HepG2 (cell line): ENCODE measurements at regions not wholly inside any gene's neighbourhood (a gene's known extent, or its start where the extent isn't known, plus 50 kb on each side); places are given as distances from the start of the nearest gene placed in this dataset.

Experiments
- CC2D1A ChIP-seq: sonication (generic); formaldehyde crosslinking; IDR thresholded peaks from 2 replicates; pipeline ENCODE4 v1.8.1; 2023; ENCODE audit warnings: mild to moderate bottlenecking, missing genetic modification reagents
- ESRRA ChIP-seq: sonication (generic); formaldehyde crosslinking; IDR thresholded peaks from 2 replicates; pipeline ENCODE4 v1.5.1; 2020; ENCODE audit warnings: mild to moderate bottlenecking, low read depth, missing genetic modification reagents
- FOXA1 ChIP-seq, 2 experiments: fragments of 450-650 bp in 1 of 2; sonication (generic) in 1 of 2; formaldehyde crosslinking in 1 of 2; IDR thresholded peaks; 2 replicates each; pipeline versions ENCODE4 v1.4.0 to v1.6.1; 2016 to 2020; ENCODE audit warnings: missing genetic modification reagents in 1 of 2
- FOXP4 ChIP-seq: sonication (generic); formaldehyde crosslinking; IDR thresholded peaks from 2 replicates; pipeline ENCODE4 v1.4.0; 2020; ENCODE audit warnings: missing genetic modification reagents
- KAT2B ChIP-seq: fragments of 150-350 bp; IDR thresholded peaks from 2 replicates; pipeline ENCODE4 v1.6.1; 2014; ENCODE audit warnings: low read depth, low read length, borderline replicate concordance
- MIER3 ChIP-seq: IDR thresholded peaks from 2 replicates; pipeline ENCODE4 v1.6.1; 2016; ENCODE audit warnings: missing compliant biosample characterization, borderline replicate concordance
- PHF20 ChIP-seq: sonication (generic); formaldehyde crosslinking; IDR thresholded peaks from 2 replicates; pipeline ENCODE4 v1.5.0; 2020; ENCODE audit warnings: mild to moderate bottlenecking, missing genetic modification reagents
- PREB ChIP-seq: sonication (generic); formaldehyde crosslinking; IDR thresholded peaks from 2 replicates; pipeline ENCODE4 v1.4.0; 2020; ENCODE audit warnings: missing genetic modification reagents
- RARA ChIP-seq: IDR thresholded peaks from 2 replicates; pipeline ENCODE4 v1.6.1; 2016; ENCODE audit warnings: missing genetic modification reagents, missing compliant biosample characterization
- SIX4 ChIP-seq: sonication (generic); formaldehyde crosslinking; IDR thresholded peaks from 2 replicates; pipeline ENCODE4 v1.4.0; 2020; ENCODE audit warnings: missing genetic modification reagents
- SMAD1 ChIP-seq: sonication (generic); formaldehyde crosslinking; IDR thresholded peaks from 2 replicates; pipeline ENCODE4 v1.4.0; 2020; ENCODE audit warnings: missing genetic modification reagents, low read depth, mild to moderate bottlenecking, borderline replicate concordance
- SOX6 ChIP-seq, 2 experiments: fragments of 450-650 bp in 1 of 2; sonication (generic) in 1 of 2; formaldehyde crosslinking in 1 of 2; IDR thresholded peaks; 2 replicates each; pipeline versions ENCODE4 v1.4.0 to v1.6.1; 2017 to 2020; ENCODE audit warnings: antibody characterized with exemption in 1 of 2, mild to moderate bottlenecking in 1 of 2, missing genetic modification reagents in 1 of 2
- TEAD2 ChIP-seq: sonication (generic); formaldehyde crosslinking; IDR thresholded peaks from 2 replicates; pipeline ENCODE4 v1.9.0; 2021; ENCODE audit warnings: missing genetic modification reagents
- TFDP1 ChIP-seq: IDR thresholded peaks from 2 replicates; pipeline ENCODE4 v1.6.1; 2016; ENCODE audit warnings: missing compliant biosample characterization, missing genetic modification reagents, borderline replicate concordance
- THYN1 ChIP-seq: sonication (generic); formaldehyde crosslinking; IDR thresholded peaks from 2 replicates; pipeline ENCODE4 v1.8.1; 2023; ENCODE audit warnings: low read depth, mild to moderate bottlenecking, moderate library complexity, missing genetic modification reagents, borderline replicate concordance
- ZNF253 ChIP-seq: sonication (generic); formaldehyde crosslinking; IDR thresholded peaks from 2 replicates; pipeline ENCODE4 v1.8.0; 2022; ENCODE audit warnings: mild to moderate bottlenecking, missing genetic modification reagents, borderline replicate concordance
- ZNF264 ChIP-seq: sonication (generic); formaldehyde crosslinking; IDR thresholded peaks from 2 replicates; pipeline ENCODE4 v1.4.0; 2020; ENCODE audit warnings: missing genetic modification reagents
- ZNF34 ChIP-seq: sonication (generic); formaldehyde crosslinking; IDR thresholded peaks from 2 replicates; pipeline ENCODE4 v1.4.0; 2020; ENCODE audit warnings: mild to moderate bottlenecking, missing genetic modification reagents, borderline replicate concordance
- ZNF383 ChIP-seq: sonication (generic); formaldehyde crosslinking; IDR thresholded peaks from 2 replicates; pipeline ENCODE4 v1.4.0; 2020; ENCODE audit warnings: missing genetic modification reagents, mild to moderate bottlenecking, borderline replicate concordance
- ZNF709 ChIP-seq: sonication (generic); formaldehyde crosslinking; IDR thresholded peaks from 2 replicates; pipeline ENCODE4 v1.5.0; 2020; ENCODE audit warnings: mild to moderate bottlenecking, missing genetic modification reagents
- ZNF777 ChIP-seq: sonication (generic); formaldehyde crosslinking; IDR thresholded peaks from 2 replicates; pipeline ENCODE4 v1.4.0; 2020; ENCODE audit warnings: missing genetic modification reagents
- ZZZ3 ChIP-seq: sonication (generic); formaldehyde crosslinking; IDR thresholded peaks from 2 replicates; pipeline ENCODE4 v1.4.0; 2020; ENCODE audit warnings: missing genetic modification reagents, mild to moderate bottlenecking, borderline replicate concordance
- TF ChIP-seq, protein P1 (sequence below): sonication (generic); formaldehyde crosslinking; IDR thresholded peaks from 2 replicates; pipeline ENCODE4 v1.4.0; 2020; ENCODE audit warnings: missing genetic modification reagents, mild to moderate bottlenecking, borderline replicate concordance
- TF ChIP-seq, protein P2 (sequence below): sonication (generic); formaldehyde crosslinking; IDR thresholded peaks from 2 replicates; pipeline ENCODE4 v1.4.0; 2020; ENCODE audit warnings: mild to moderate bottlenecking, missing genetic modification reagents

- TF ChIP-seq SMAD1 (CRISPR knock-in tag) (no peak), KAT2B (no peak), ZNF34 (CRISPR knock-in tag) (no peak), ZZZ3 (CRISPR knock-in tag) (no peak), PHF20 (CRISPR knock-in tag) (no peak), RARA (peak; percentile 72), ZNF264 (CRISPR knock-in tag) (no peak), SIX4 (CRISPR knock-in tag) (no peak), ZNF383 (CRISPR knock-in tag) (no peak), FOXP4 (CRISPR knock-in tag) (peak; percentile 70), ESRRA (no peak), CC2D1A (no peak), PREB (CRISPR knock-in tag) (no peak), MIER3 (CRISPR knock-in tag) (no peak), ZNF709 (CRISPR knock-in tag) (no peak), FOXA1 (IDR thresholded peaks at IDR 0.05) (no peak), FOXA1 (CRISPR knock-in tag; IDR thresholded peaks at IDR 0.05) (peak; percentile 18; the same call in 1 of the 2 replicates), THYN1 (CRISPR knock-in tag) (no peak), SOX6 (IDR thresholded peaks at IDR 0.05) (no peak), SOX6 (CRISPR knock-in tag; IDR thresholded peaks at IDR 0.05) (peak; percentile 94), TEAD2 (CRISPR knock-in tag) (no peak), ZNF253 (no peak), ZNF777 (CRISPR knock-in tag) (no peak), TFDP1 (CRISPR knock-in tag) (no peak)
- TF ChIP-seq, protein P1, sequence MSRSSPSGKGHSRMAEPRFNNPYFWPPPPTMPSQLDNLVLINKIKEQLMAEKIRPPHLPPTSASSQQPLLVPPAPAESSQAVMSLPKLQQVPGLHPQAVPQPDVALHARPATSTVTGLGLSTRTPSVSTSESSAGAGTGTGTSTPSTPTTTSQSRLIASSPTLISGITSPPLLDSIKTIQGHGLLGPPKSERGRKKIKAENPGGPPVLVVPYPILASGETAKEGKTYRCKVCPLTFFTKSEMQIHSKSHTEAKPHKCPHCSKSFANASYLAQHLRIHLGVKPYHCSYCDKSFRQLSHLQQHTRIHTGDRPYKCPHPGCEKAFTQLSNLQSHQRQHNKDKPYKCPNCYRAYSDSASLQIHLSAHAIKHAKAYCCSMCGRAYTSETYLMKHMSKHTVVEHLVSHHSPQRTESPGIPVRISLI (CRISPR knock-in tag), result peak; percentile 40; the same call in 1 of the 2 replicates
- TF ChIP-seq, protein P2, sequence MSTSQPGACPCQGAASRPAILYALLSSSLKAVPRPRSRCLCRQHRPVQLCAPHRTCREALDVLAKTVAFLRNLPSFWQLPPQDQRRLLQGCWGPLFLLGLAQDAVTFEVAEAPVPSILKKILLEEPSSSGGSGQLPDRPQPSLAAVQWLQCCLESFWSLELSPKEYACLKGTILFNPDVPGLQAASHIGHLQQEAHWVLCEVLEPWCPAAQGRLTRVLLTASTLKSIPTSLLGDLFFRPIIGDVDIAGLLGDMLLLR (CRISPR knock-in tag), result no peak
These were observed 74.8 kb upstream of the FOXN3 start (continued) for GRCh38 chr14:89491711-89492381.
